PFSK-1 (cell line): ENCODE measurements at regions not wholly inside any gene's neighbourhood (a gene's known extent, or its start where the extent isn't known, plus 50 kb on each side); places are given as distances from the start of the nearest gene placed in this dataset.

Experiments
- FOXP2 ChIP-seq: optimal IDR thresholded peaks from 2 replicates; pipeline ENCODE3; 2011; ENCODE audit warnings: borderline replicate concordance, control low read depth, inconsistent platforms; ENCODE audit not compliant: insufficient read depth; ENCODE audit errors: extremely low read length, extremely low read depth
- POLR2AphosphoS5 ChIP-seq: IDR thresholded peaks from 2 replicates; pipeline ENCODE4 v1.6.1; 2012; ENCODE audit warnings: low read depth, mild to moderate bottlenecking, control low read depth, low read length, moderate library complexity
- REST ChIP-seq, 2 experiments: IDR thresholded peaks; 2 replicates each; pipeline versions ENCODE4 v1.6.1 to v1.8.0; 2011 to 2012; ENCODE audit warnings: low read depth in 2 of 2, low read length in 2 of 2, control low read depth in 1 of 2, inconsistent platforms in 1 of 2, mild to moderate bottlenecking in 1 of 2, moderate library complexity in 1 of 2; ENCODE audit not compliant: insufficient read depth in 1 of 2
- SIN3A ChIP-seq: IDR thresholded peaks from 2 replicates; pipeline ENCODE4 v1.6.1; 2012; ENCODE audit warnings: mild to moderate bottlenecking, low read length, moderate library complexity, borderline replicate concordance; ENCODE audit not compliant: insufficient read depth
- TAF1 ChIP-seq: IDR thresholded peaks from 2 replicates; pipeline ENCODE4 v1.6.1; 2012; ENCODE audit warnings: low read length, control low read depth, borderline replicate concordance; ENCODE audit not compliant: insufficient read depth

GRCh38 chr2:226336283-226336682 lies 463.3 kb downstream of the IRS1 start:
- TF ChIP-seq SIN3A (no peak), REST (IDR thresholded peaks at IDR 0.05; ENCODE audit: insufficient read depth in 1 of 2, low read depth in 2 of 2, low read length in 2 of 2) (no peak), TAF1 (no peak)

- no peak for TF ChIP-seq REST (IDR thresholded peaks at IDR 0.05; ENCODE audit: insufficient read depth in 1 of 2, low read depth in 2 of 2, low read length in 2 of 2)
- TF ChIP-seq TAF1: no peak
- no peak for TF ChIP-seq POLR2AphosphoS5
- TF ChIP-seq FOXP2: no peak
Observed at GRCh38 chr2:226334981-226335720, 464.5 kb downstream of the IRS1 start.

GRCh38 chr2:226333388-226333787 lies 466.2 kb downstream of the IRS1 start:
- no peak for TF ChIP-seq FOXP2

GRCh38 chr2:226330206-226330605 lies 469.4 kb downstream of the IRS1 start:
- TF ChIP-seq POLR2AphosphoS5 (no peak), FOXP2 (no peak)

- TF ChIP-seq TAF1: no peak
- TF ChIP-seq REST (IDR thresholded peaks at IDR 0.05; ENCODE audit: insufficient read depth in 1 of 2, low read depth in 2 of 2, low read length in 2 of 2): no peak
- TF ChIP-seq SIN3A: no peak
- TF ChIP-seq FOXP2: no peak
- no peak for TF ChIP-seq POLR2AphosphoS5
Observed at GRCh38 chr2:226329180-226329579, 470.4 kb downstream of the IRS1 start.

GRCh38 chr2:226327830-226328229 lies 471.8 kb downstream of the IRS1 start:
- no peak for TF ChIP-seq TAF1
- TF ChIP-seq FOXP2: no peak
- TF ChIP-seq REST (IDR thresholded peaks at IDR 0.05; ENCODE audit: insufficient read depth in 1 of 2, low read depth in 2 of 2, low read length in 2 of 2): no peak
- no peak for TF ChIP-seq POLR2AphosphoS5
